H1 (cell line): ENCODE measurements at regions not wholly inside any gene's neighbourhood (a gene's known extent, or its start where the extent isn't known, plus 50 kb on each side); places are given as distances from the start of the nearest gene placed in this dataset.

ENCODE experiments used
- CBX5 ChIP-seq: fragments of 300-800, 300-1000 bp; sonication (generic); IDR thresholded peaks from 2 replicates; pipeline ENCODE4 v1.7.1; 2016; ENCODE audit warnings: antibody characterized with exemption, low read length, low read depth
- EP300 ChIP-seq, 2 experiments: IDR thresholded peaks; 1 replicate in 1 of 2; 2 replicates in 1 of 2; pipeline ENCODE4 v1.6.1; 2011 to 2012; ENCODE audit warnings: low read depth in 2 of 2, low read length in 2 of 2, mild to moderate bottlenecking in 2 of 2, borderline replicate concordance in 1 of 2, inconsistent platforms in 1 of 2, moderate library complexity in 1 of 2
- HDAC6 ChIP-seq: IDR thresholded peaks from one replicate; pipeline ENCODE4 v1.7.1; 2012; ENCODE audit warnings: low read depth, mild to moderate bottlenecking, inconsistent platforms, low read length, moderate library complexity
- RAD21 ChIP-seq, 2 experiments: IDR thresholded peaks in 1 of 2; conservative IDR thresholded peaks in 1 of 2; 2 replicates each; pipeline ENCODE4 v1.6.1; 2011; ENCODE audit warnings: low read depth in 2 of 2, low read length in 2 of 2, improper control_type of control experiment in 1 of 2, inconsistent platforms in 1 of 2, mild to moderate bottlenecking in 1 of 2, moderate library complexity in 1 of 2
- SIRT6 ChIP-seq: IDR thresholded peaks from one replicate; pipeline ENCODE4 v1.7.1; 2012; ENCODE audit warnings: low read length, inconsistent platforms
- SP4 ChIP-seq: IDR thresholded peaks from 2 replicates; pipeline ENCODE4 v1.6.1; 2012; ENCODE audit warnings: low read length, inconsistent platforms
- TAF1 ChIP-seq: IDR thresholded peaks from 2 replicates; pipeline ENCODE4 v1.6.1; 2011; ENCODE audit warnings: mild to moderate bottlenecking, low read depth, low read length
- TF ChIP-seq, protein P1 (sequence below): fragments of 300-600 bp; sonication (generic); IDR thresholded peaks from 2 replicates; pipeline ENCODE4 v1.7.1; 2012; ENCODE audit warnings: low read length, moderate library complexity, mild to moderate bottlenecking, inconsistent platforms; ENCODE audit not compliant: insufficient replicate concordance
- TF ChIP-seq, protein P2 (sequence below): IDR thresholded peaks from 2 replicates; pipeline ENCODE4 v1.6.1; 2012; ENCODE audit warnings: inconsistent platforms
- TF ChIP-seq, protein P3 (sequence below): IDR thresholded peaks from 2 replicates; pipeline ENCODE4 v1.6.1; 2012; ENCODE audit warnings: inconsistent platforms

DNA sequence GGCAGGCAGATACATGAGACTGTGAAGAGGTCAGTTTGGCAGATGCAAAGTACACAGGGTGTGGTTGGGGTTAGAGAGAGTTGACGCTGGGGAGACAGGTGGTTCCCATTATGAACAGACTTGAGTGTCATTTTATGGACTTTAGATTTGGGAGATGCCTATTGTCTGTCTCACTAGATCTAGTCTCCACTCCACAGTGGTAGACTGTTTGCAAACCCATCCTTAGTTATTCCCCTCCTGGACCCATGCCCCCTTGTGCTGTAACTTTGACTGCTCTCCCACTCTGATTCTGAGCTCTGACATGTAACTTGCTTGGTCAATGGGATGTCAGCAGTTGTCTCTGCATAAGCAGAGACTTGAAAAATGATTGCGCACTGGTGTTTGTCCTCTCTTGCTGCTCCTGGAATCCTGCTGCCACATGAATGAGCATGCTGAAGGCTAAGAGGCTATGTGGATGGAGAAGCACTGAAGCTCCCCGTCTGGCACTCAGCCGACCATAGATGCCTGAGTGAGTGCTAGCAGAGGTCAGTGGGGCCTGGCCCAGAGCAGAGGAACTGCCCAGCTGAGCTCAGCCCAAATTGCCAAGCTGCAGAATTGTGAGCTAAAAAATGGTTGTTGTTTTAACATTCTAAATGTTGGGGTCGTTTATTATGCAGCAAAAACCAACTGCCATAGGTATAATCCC lies 88.2 kb downstream of the FAM43A start (continued):
- TF ChIP-seq, protein P1, sequence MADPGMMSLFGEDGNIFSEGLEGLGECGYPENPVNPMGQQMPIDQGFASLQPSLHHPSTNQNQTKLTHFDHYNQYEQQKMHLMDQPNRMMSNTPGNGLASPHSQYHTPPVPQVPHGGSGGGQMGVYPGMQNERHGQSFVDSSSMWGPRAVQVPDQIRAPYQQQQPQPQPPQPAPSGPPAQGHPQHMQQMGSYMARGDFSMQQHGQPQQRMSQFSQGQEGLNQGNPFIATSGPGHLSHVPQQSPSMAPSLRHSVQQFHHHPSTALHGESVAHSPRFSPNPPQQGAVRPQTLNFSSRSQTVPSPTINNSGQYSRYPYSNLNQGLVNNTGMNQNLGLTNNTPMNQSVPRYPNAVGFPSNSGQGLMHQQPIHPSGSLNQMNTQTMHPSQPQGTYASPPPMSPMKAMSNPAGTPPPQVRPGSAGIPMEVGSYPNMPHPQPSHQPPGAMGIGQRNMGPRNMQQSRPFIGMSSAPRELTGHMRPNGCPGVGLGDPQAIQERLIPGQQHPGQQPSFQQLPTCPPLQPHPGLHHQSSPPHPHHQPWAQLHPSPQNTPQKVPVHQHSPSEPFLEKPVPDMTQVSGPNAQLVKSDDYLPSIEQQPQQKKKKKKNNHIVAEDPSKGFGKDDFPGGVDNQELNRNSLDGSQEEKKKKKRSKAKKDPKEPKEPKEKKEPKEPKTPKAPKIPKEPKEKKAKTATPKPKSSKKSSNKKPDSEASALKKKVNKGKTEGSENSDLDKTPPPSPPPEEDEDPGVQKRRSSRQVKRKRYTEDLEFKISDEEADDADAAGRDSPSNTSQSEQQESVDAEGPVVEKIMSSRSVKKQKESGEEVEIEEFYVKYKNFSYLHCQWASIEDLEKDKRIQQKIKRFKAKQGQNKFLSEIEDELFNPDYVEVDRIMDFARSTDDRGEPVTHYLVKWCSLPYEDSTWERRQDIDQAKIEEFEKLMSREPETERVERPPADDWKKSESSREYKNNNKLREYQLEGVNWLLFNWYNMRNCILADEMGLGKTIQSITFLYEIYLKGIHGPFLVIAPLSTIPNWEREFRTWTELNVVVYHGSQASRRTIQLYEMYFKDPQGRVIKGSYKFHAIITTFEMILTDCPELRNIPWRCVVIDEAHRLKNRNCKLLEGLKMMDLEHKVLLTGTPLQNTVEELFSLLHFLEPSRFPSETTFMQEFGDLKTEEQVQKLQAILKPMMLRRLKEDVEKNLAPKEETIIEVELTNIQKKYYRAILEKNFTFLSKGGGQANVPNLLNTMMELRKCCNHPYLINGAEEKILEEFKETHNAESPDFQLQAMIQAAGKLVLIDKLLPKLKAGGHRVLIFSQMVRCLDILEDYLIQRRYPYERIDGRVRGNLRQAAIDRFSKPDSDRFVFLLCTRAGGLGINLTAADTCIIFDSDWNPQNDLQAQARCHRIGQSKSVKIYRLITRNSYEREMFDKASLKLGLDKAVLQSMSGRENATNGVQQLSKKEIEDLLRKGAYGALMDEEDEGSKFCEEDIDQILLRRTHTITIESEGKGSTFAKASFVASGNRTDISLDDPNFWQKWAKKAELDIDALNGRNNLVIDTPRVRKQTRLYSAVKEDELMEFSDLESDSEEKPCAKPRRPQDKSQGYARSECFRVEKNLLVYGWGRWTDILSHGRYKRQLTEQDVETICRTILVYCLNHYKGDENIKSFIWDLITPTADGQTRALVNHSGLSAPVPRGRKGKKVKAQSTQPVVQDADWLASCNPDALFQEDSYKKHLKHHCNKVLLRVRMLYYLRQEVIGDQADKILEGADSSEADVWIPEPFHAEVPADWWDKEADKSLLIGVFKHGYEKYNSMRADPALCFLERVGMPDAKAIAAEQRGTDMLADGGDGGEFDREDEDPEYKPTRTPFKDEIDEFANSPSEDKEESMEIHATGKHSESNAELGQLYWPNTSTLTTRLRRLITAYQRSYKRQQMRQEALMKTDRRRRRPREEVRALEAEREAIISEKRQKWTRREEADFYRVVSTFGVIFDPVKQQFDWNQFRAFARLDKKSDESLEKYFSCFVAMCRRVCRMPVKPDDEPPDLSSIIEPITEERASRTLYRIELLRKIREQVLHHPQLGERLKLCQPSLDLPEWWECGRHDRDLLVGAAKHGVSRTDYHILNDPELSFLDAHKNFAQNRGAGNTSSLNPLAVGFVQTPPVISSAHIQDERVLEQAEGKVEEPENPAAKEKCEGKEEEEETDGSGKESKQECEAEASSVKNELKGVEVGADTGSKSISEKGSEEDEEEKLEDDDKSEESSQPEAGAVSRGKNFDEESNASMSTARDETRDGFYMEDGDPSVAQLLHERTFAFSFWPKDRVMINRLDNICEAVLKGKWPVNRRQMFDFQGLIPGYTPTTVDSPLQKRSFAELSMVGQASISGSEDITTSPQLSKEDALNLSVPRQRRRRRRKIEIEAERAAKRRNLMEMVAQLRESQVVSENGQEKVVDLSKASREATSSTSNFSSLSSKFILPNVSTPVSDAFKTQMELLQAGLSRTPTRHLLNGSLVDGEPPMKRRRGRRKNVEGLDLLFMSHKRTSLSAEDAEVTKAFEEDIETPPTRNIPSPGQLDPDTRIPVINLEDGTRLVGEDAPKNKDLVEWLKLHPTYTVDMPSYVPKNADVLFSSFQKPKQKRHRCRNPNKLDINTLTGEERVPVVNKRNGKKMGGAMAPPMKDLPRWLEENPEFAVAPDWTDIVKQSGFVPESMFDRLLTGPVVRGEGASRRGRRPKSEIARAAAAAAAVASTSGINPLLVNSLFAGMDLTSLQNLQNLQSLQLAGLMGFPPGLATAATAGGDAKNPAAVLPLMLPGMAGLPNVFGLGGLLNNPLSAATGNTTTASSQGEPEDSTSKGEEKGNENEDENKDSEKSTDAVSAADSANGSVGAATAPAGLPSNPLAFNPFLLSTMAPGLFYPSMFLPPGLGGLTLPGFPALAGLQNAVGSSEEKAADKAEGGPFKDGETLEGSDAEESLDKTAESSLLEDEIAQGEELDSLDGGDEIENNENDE = no peak
- TF ChIP-seq SIRT6 = no peak
- TF ChIP-seq, protein P2, sequence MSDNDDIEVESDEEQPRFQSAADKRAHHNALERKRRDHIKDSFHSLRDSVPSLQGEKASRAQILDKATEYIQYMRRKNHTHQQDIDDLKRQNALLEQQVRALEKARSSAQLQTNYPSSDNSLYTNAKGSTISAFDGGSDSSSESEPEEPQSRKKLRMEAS = no peak
- TF ChIP-seq RAD21 (IDR thresholded peaks at IDR 0.05 in 1 of 2, conservative IDR thresholded peaks at IDR 0.05 in 1 of 2; ENCODE audit: low read depth in 2 of 2, low read length in 2 of 2) = no peak
- TF ChIP-seq TAF1 = no peak
- TF ChIP-seq EP300 (IDR thresholded peaks at IDR 0.05; ENCODE audit: borderline replicate concordance in 1 of 2, low read depth in 2 of 2, low read length in 2 of 2) = no peak
- no peak for TF ChIP-seq HDAC6
- no peak for TF ChIP-seq SP4
- TF ChIP-seq CBX5 = no peak
- TF ChIP-seq, protein P3, sequence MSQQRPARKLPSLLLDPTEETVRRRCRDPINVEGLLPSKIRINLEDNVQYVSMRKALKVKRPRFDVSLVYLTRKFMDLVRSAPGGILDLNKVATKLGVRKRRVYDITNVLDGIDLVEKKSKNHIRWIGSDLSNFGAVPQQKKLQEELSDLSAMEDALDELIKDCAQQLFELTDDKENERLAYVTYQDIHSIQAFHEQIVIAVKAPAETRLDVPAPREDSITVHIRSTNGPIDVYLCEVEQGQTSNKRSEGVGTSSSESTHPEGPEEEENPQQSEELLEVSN = no peak
